Keratinocyte (primary cell): ENCODE measurements at regions not wholly inside any gene's neighbourhood (a gene's known extent, or its start where the extent isn't known, plus 50 kb on each side); places are given as distances from the start of the nearest gene placed in this dataset.

Experiments used
- DNase-seq: peaks from one replicate; pipeline ENCODE4 v3.0.0-alpha.2; 2011; ENCODE audit warnings: low read depth, missing footprints, low spot score
- FAIRE-seq: peaks from 2 replicates; lab custom pipeline; 2011; peaks lifted over from hg19 to GRCh38; lab: Jason Lieb, UNC
- H2AFZ ChIP-seq: 2 replicates; pipeline ENCODE4 v1.6.0; 2012; ENCODE audit warnings: low read length, control low read depth, inconsistent platforms; ENCODE audit not compliant: control insufficient read depth
- H3K27ac ChIP-seq: 2 replicates; pipeline ENCODE4 v1.5.1; 2011; ENCODE audit warnings: low read length; ENCODE audit not compliant: control insufficient read depth, insufficient read depth
- H3K27me3 ChIP-seq: 3 replicates; pipeline ENCODE4 v1.6.0; 2011; ENCODE audit warnings: low read length; ENCODE audit not compliant: control insufficient read depth, insufficient read depth; ENCODE audit errors: extremely low read depth
- H3K36me3 ChIP-seq, 2 experiments: 2 replicates in 1 of 2; 3 replicates in 1 of 2; pipeline ENCODE4 v1.5.1; 2011; ENCODE audit warnings: low read length in 2 of 2, mild to moderate bottlenecking in 1 of 2; ENCODE audit not compliant: control insufficient read depth in 2 of 2, insufficient read depth in 2 of 2; ENCODE audit errors: extremely low read depth in 1 of 2
- H3K4me1 ChIP-seq: 3 replicates; pipeline ENCODE4 v1.5.1; 2011; ENCODE audit warnings: low read length; ENCODE audit not compliant: control insufficient read depth, insufficient read depth; ENCODE audit errors: extremely low read depth
- H3K4me2 ChIP-seq: 3 replicates; pipeline ENCODE4 v1.6.0; 2011; ENCODE audit warnings: low read depth, low read length; ENCODE audit not compliant: control insufficient read depth, insufficient read depth; ENCODE audit errors: extremely low read depth
- H3K4me3 ChIP-seq, 3 experiments: fragments of 200-600 bp in 1 of 3; sonication (generic) in 1 of 3; 2 replicates in 2 of 3; 3 replicates in 1 of 3; pipeline ENCODE4 v1.5.1; 2011 to 2016; ENCODE audit warnings: low read length in 3 of 3, mild to moderate bottlenecking in 3 of 3, control low read depth in 2 of 3, inconsistent platforms in 1 of 3, low read depth in 1 of 3, mixed read lengths in 1 of 3, mixed run types in 1 of 3, moderate library complexity in 1 of 3; ENCODE audit not compliant: control insufficient read depth in 2 of 3, insufficient read depth in 2 of 3; ENCODE audit errors: extremely low read depth in 1 of 3
- H3K79me2 ChIP-seq: 2 replicates; pipeline ENCODE4 v1.6.0; 2012; ENCODE audit warnings: low read length; ENCODE audit not compliant: control insufficient read depth, insufficient read depth
- H3K9ac ChIP-seq: 3 replicates; pipeline ENCODE4 v1.6.0; 2011; ENCODE audit warnings: low read length; ENCODE audit not compliant: control insufficient read depth, insufficient read depth; ENCODE audit errors: extremely low read depth
- H3K9me1 ChIP-seq: 3 replicates; pipeline ENCODE4 v1.6.0; 2011; ENCODE audit warnings: low read length; ENCODE audit not compliant: control insufficient read depth, insufficient read depth; ENCODE audit errors: extremely low read depth
- H3K9me3 ChIP-seq: 2 replicates; pipeline ENCODE4 v1.5.1; 2012; ENCODE audit warnings: low read depth, low read length; ENCODE audit not compliant: control insufficient read depth
- H4K20me1 ChIP-seq: 3 replicates; pipeline ENCODE4 v1.6.0; 2011; ENCODE audit warnings: low read length; ENCODE audit not compliant: control insufficient read depth, insufficient read depth; ENCODE audit errors: extremely low read depth
- EZH2 ChIP-seq: IDR thresholded peaks from one replicate; pipeline ENCODE4 v1.6.1; 2012; ENCODE audit warnings: inconsistent platforms, mild to moderate bottlenecking, low read length, moderate library complexity
- dilution Hi-C: fragments of 300-500 bp; cut with MboI; formaldehyde crosslinking; loops from one replicate; pipeline ENCODE4 v1.7.0; 2020; ENCODE audit warnings: low sequenced_read_pairs; ENCODE audit not compliant: extremely low pct_ligation_motif_present
- TF ChIP-seq, protein P1 (sequence below), 3 experiments: IDR thresholded peaks in 1 of 3; conservative IDR thresholded peaks in 1 of 3; optimal IDR thresholded peaks in 1 of 3; 2 replicates in 2 of 3; 3 replicates in 1 of 3; pipeline versions ENCODE3 to v1.5.1; 2011; ENCODE audit warnings: low read length in 3 of 3, mild to moderate bottlenecking in 3 of 3, moderate library complexity in 2 of 3, control low read depth in 1 of 3, inconsistent platforms in 1 of 3; ENCODE audit not compliant: insufficient read depth in 2 of 3; ENCODE audit errors: extremely low read depth in 1 of 3

DNA sequence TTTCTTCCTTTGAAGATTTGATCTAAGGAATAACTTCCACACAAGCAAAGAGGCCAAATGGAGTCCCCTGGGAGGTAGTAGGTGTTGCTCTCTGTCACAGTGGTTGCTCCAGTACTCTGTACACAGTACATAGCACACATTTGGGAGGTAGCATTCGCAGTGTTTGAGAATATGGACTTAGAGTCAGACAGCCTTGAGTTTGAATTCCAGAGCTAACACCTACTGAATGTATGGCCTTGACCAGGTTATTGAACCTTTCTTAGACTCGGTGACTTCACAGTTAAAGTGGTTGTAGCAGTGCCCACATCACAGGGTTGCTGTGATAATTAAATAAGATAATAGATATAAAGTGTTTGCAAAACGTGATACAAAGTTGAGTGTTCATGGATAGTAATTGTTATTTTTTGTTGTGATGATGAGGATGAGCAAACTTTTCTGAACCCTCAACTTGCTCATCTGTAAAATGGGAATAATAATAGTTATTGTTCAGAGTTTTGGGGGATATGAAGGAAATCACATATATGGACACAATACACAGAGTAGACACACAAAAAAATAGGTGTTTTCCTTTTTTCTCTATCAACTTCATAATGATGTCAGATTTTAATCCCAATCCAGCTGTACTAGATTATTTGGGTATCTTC, 271.6 kb upstream of the CRY1 start:
- H4K20me1 ChIP-seq: no peaks in the 10 kb centered on the region
- H3K9me3 ChIP-seq: no peaks in the 10 kb centered on the region
- DNase-seq (no peak), FAIRE-seq (no peak)
- dilution Hi-C loops: no loop called here
- H3K79me2 ChIP-seq: no peaks in the 10 kb centered on the region
- H3K9ac ChIP-seq: no peak overlapping the region
- no peaks in the 10 kb centered on the region for H3K27me3 ChIP-seq
- H3K4me1 ChIP-seq: peaks cover 10% of the 10 kb centered on the region
- no peaks in the 10 kb centered on the region for H3K9me1 ChIP-seq
- no peak overlapping the region for H3K4me2 ChIP-seq
- TF ChIP-seq EZH2: no peak
- H3K27ac ChIP-seq: no peak overlapping the region
- no peaks in the 10 kb centered on the region for H3K36me3 ChIP-seq
- H2AFZ ChIP-seq: no peak overlapping the region
- H3K4me3 ChIP-seq: no peak overlapping the region

DNA sequence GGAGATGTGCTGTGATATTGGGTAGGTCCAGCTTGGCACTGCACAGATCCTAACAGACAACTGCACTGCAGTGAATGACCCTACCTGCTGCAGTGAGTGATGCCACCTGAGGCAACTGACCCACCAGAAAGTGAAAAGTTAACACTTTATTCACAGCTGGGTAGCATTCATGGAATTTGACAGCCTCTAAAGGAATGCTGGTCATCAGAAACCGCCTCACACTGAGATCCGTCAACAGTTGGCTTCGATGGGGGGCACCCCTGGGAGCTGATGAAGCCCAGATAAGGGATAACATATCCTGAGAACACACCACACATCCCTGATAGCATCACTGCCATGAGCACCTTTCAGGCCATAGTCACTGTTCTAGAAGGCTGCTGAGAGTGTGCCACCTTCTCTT, 272.4 kb upstream of the CRY1 start:
- Histone ChIP-seq H3K36me3 (no peaks in the 10 kb centered on the region), H4K20me1 (no peaks in the 10 kb centered on the region), H3K4me3 (no peak overlapping the region), H3K27me3 (no peaks in the 10 kb centered on the region), H3K9me3 (no peaks in the 10 kb centered on the region), H3K27ac (no peak overlapping the region), H2AFZ (no peak overlapping the region), H3K79me2 (no peaks in the 10 kb centered on the region), H3K9ac (no peak overlapping the region), H3K9me1 (no peaks in the 10 kb centered on the region), H3K4me2 (no peak overlapping the region), H3K4me1 (peaks cover 3% of the 10 kb centered on the region)
- dilution Hi-C loops: no loop called here
- FAIRE-seq (no peak), DNase-seq (no peak)
- no peak for TF ChIP-seq EZH2
- TF ChIP-seq, protein P1, sequence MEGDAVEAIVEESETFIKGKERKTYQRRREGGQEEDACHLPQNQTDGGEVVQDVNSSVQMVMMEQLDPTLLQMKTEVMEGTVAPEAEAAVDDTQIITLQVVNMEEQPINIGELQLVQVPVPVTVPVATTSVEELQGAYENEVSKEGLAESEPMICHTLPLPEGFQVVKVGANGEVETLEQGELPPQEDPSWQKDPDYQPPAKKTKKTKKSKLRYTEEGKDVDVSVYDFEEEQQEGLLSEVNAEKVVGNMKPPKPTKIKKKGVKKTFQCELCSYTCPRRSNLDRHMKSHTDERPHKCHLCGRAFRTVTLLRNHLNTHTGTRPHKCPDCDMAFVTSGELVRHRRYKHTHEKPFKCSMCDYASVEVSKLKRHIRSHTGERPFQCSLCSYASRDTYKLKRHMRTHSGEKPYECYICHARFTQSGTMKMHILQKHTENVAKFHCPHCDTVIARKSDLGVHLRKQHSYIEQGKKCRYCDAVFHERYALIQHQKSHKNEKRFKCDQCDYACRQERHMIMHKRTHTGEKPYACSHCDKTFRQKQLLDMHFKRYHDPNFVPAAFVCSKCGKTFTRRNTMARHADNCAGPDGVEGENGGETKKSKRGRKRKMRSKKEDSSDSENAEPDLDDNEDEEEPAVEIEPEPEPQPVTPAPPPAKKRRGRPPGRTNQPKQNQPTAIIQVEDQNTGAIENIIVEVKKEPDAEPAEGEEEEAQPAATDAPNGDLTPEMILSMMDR (optimal IDR thresholded peaks at IDR 0.05 in 1 of 3, IDR thresholded peaks at IDR 0.05 in 1 of 3, conservative IDR thresholded peaks at IDR 0.05 in 1 of 3; ENCODE audit: extremely low read depth in 1 of 3, insufficient read depth in 2 of 3, low read length in 3 of 3): no peak

DNA sequence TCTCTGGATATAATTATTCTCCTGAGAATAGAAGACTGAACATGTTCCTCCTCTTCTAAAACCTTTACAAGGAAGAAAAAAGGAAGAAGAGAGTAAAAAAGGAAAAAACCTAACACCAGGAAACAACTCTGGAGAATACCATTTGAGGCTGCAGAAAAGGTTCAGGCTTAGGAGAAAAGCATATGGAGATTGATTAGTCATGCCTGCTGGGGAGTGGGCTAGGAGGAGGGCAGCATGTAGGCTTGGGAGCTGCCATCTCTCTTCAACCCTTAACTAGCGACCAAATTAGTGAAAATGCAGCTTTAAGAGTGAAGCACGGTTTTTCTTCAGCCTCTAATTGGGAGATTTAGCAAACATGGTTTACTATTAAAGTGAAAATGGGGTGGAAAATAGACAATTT, 273.0 kb upstream of the CRY1 start:
- no peak overlapping the region for H2AFZ ChIP-seq
- FAIRE-seq: no peak

More for the DNA sequence above, 273.0 kb upstream of the CRY1 start:
- Histone ChIP-seq H3K4me2 (no peak overlapping the region), H3K27ac (no peak overlapping the region), H3K9ac (no peak overlapping the region), H3K36me3 (no peaks in the 10 kb centered on the region), H3K9me3 (no peaks in the 10 kb centered on the region), H3K9me1 (no peaks in the 10 kb centered on the region), H3K4me1 (no peaks in the 10 kb centered on the region), H3K4me3 (no peak overlapping the region), H3K79me2 (no peaks in the 10 kb centered on the region), H4K20me1 (no peaks in the 10 kb centered on the region), H3K27me3 (no peaks in the 10 kb centered on the region)
- no peak for DNase-seq
- dilution Hi-C loops: no loop called here
- TF ChIP-seq EZH2: no peak
- TF ChIP-seq, protein P1 (optimal IDR thresholded peaks at IDR 0.05 in 1 of 3, IDR thresholded peaks at IDR 0.05 in 1 of 3, conservative IDR thresholded peaks at IDR 0.05 in 1 of 3; ENCODE audit: extremely low read depth in 1 of 3, insufficient read depth in 2 of 3, low read length in 3 of 3): no peak
